Liver (tissue), 8 donors: ENCODE measurements at regions not wholly inside any gene's neighbourhood (a gene's known extent, or its start where the extent isn't known, plus 50 kb on each side); places are given as distances from the start of the nearest gene placed in this dataset.

Experiments
- DNase-seq: peaks from one replicate; pipeline ENCODE4 v3.0.0-alpha.2; 2017; ENCODE audit warnings: low spot score
- H3K27ac ChIP-seq, 2 donors: one replicate each; pipeline ENCODE4 v1.7.0; 2013; ENCODE audit warnings: inconsistent platforms in 2 of 2, low read length in 2 of 2, control low read depth in 1 of 2, low read depth in 1 of 2, mild to moderate bottlenecking in 1 of 2
- H3K27me3 ChIP-seq, 4 donors: one replicate each; pipeline versions ENCODE4 v1.6.1 to v1.7.0; 2013; ENCODE audit warnings: low read length in 3 of 4, inconsistent platforms in 1 of 4, mild to moderate bottlenecking in 1 of 4, moderate library complexity in 1 of 4; ENCODE audit not compliant: control insufficient read depth in 4 of 4, insufficient read depth in 4 of 4
- H3K36me3 ChIP-seq, 4 donors: one replicate each; pipeline versions ENCODE4 v1.6.1 to v1.7.0; 2013; ENCODE audit warnings: low read length in 3 of 4, mild to moderate bottlenecking in 3 of 4, low read depth in 1 of 4, moderate library complexity in 1 of 4; ENCODE audit not compliant: control insufficient read depth in 4 of 4, insufficient read depth in 3 of 4
- H3K4me1 ChIP-seq, 4 donors: one replicate each; pipeline versions ENCODE4 v1.6.1 to v1.7.0; 2013; ENCODE audit warnings: low read length in 3 of 4, mild to moderate bottlenecking in 3 of 4, moderate library complexity in 1 of 4; ENCODE audit not compliant: control insufficient read depth in 4 of 4, insufficient read depth in 4 of 4
- H3K4me3 ChIP-seq, 3 donors: one replicate each; pipeline versions ENCODE4 v1.6.1 to v1.7.0; 2013; ENCODE audit warnings: low read length in 3 of 3, control low read depth in 1 of 3, low read depth in 1 of 3, mild to moderate bottlenecking in 1 of 3
- H3K9ac ChIP-seq, 2 donors: one replicate each; pipeline ENCODE4 v1.7.0; 2013; ENCODE audit warnings: low read length in 2 of 2, mild to moderate bottlenecking in 2 of 2, moderate library complexity in 2 of 2, control low read depth in 1 of 2, low read depth in 1 of 2
- H3K9me3 ChIP-seq, 4 donors: one replicate each; pipeline versions ENCODE4 v1.6.1 to v1.7.0; 2013; ENCODE audit warnings: low read length in 3 of 4; ENCODE audit not compliant: control insufficient read depth in 4 of 4
- ATF3 ChIP-seq: IDR thresholded peaks from 2 replicates; pipeline ENCODE4 v1.6.1; 2016; ENCODE audit warnings: antibody characterized with exemption
- CTCF ChIP-seq: fragments of 150-350 bp; IDR thresholded peaks from 2 replicates; pipeline ENCODE4 v1.5.1; 2017; ENCODE audit warnings: improper control_type of control experiment, low read depth, low read length; ENCODE audit not compliant: missing input control
- EGR1 ChIP-seq, 2 donors: IDR thresholded peaks; 2 replicates each; pipeline ENCODE4 v1.6.1; 2016 to 2018; ENCODE audit warnings: antibody characterized with exemption in 2 of 2, low read depth in 2 of 2
- FOXA1 ChIP-seq: IDR thresholded peaks from 2 replicates; pipeline ENCODE4 v1.6.1; 2016; ENCODE audit warnings: antibody characterized with exemption
- FOXA2 ChIP-seq: IDR thresholded peaks from 2 replicates; pipeline ENCODE4 v1.6.1; 2016; ENCODE audit warnings: antibody characterized with exemption
- GABPA ChIP-seq, 2 donors: IDR thresholded peaks in 1 of 2; conservative IDR thresholded peaks in 1 of 2; 2 replicates each; pipeline ENCODE4 v1.6.1; 2016; ENCODE audit warnings: antibody characterized with exemption in 2 of 2, mild to moderate bottlenecking in 1 of 2, moderate library complexity in 1 of 2
- HNF4A ChIP-seq, 2 donors: conservative IDR thresholded peaks; 2 replicates each; pipeline ENCODE4 v1.6.1; 2016; ENCODE audit warnings: antibody characterized with exemption in 2 of 2, mild to moderate bottlenecking in 2 of 2
- HNF4G ChIP-seq: IDR thresholded peaks from 2 replicates; pipeline ENCODE4 v1.6.1; 2016; ENCODE audit warnings: antibody characterized with exemption
- JUND ChIP-seq, 2 donors: IDR thresholded peaks; 2 replicates each; pipeline ENCODE4 v1.6.1; 2016; ENCODE audit warnings: antibody characterized with exemption in 2 of 2
- MAX ChIP-seq: IDR thresholded peaks from 2 replicates; pipeline ENCODE4 v1.6.1; 2016; ENCODE audit warnings: antibody characterized with exemption
- NR2F2 ChIP-seq: IDR thresholded peaks from 2 replicates; pipeline ENCODE4 v1.6.1; 2016; ENCODE audit warnings: antibody characterized with exemption
- RAD21 ChIP-seq, 2 donors: IDR thresholded peaks; 2 replicates each; pipeline ENCODE4 v1.6.1; 2016; ENCODE audit warnings: antibody characterized with exemption in 2 of 2, mild to moderate bottlenecking in 2 of 2
- REST ChIP-seq: IDR thresholded peaks from 2 replicates; pipeline ENCODE4 v1.6.1; 2016; ENCODE audit warnings: antibody characterized with exemption, mild to moderate bottlenecking
- RXRA ChIP-seq, 2 donors: IDR thresholded peaks; 2 replicates each; pipeline ENCODE4 v1.6.1; 2017 to 2018; ENCODE audit warnings: antibody characterized with exemption in 2 of 2, mild to moderate bottlenecking in 1 of 2
- SP1 ChIP-seq: IDR thresholded peaks from 2 replicates; pipeline ENCODE4 v1.6.1; 2018; ENCODE audit warnings: antibody characterized with exemption, mild to moderate bottlenecking
- TAF1 ChIP-seq: conservative IDR thresholded peaks from 2 replicates; pipeline ENCODE4 v1.6.1; 2016; ENCODE audit warnings: antibody characterized with exemption, mild to moderate bottlenecking
- YY1 ChIP-seq: IDR thresholded peaks from 2 replicates; pipeline ENCODE4 v1.6.1; 2016; ENCODE audit warnings: antibody characterized with exemption, mild to moderate bottlenecking
- ZBTB33 ChIP-seq: IDR thresholded peaks from 2 replicates; pipeline ENCODE4 v1.6.1; 2016; ENCODE audit warnings: antibody characterized with exemption
- WGBS: extraction: QIAGEN DNeasy Blood & Tissue Kit; methylation state at CpG from one replicate; pipeline ENCODE4 v1.1.7; 2013; 5-methylcytosine and 5-hydroxymethylcytosine counted together
- donor health status: healthy.
- donor health status: healthy.
- donor health status: healthy.
- donor health status: healthy.
- donor health status: healthy.

- Histone ChIP-seq H3K27me3 (no peaks in the 10 kb centered on the region), H3K9me3 (no peaks in the 10 kb centered on the region), H3K9ac (no peak overlapping the region), H3K4me1 (peaks cover 0 to 10% (median 0%) of the 10 kb centered on the region in 4 donors), H3K36me3 (no peaks in the 10 kb centered on the region), H3K27ac (no peak overlapping the region), H3K4me3 (no peak overlapping the region)
- no peak for TF ChIP-seq GABPA (IDR thresholded peaks at IDR 0.05 in 1 of 2, conservative IDR thresholded peaks at IDR 0.05 in 1 of 2)
- no peak for TF ChIP-seq HNF4G
- no peak for TF ChIP-seq HNF4A (conservative IDR thresholded peaks at IDR 0.05)
- TF ChIP-seq ATF3: no peak
- no peak for TF ChIP-seq FOXA1
- no peak for TF ChIP-seq RXRA (IDR thresholded peaks at IDR 0.05)
- no peak for TF ChIP-seq NR2F2
- no peak for TF ChIP-seq MAX
- no peak for TF ChIP-seq FOXA2
- no peak for TF ChIP-seq CTCF
- no peak for TF ChIP-seq ZBTB33
- TF ChIP-seq TAF1: no peak
- no peak for TF ChIP-seq SP1
- no peak for TF ChIP-seq REST
- TF ChIP-seq RAD21 (IDR thresholded peaks at IDR 0.05): no peak
- no peak for TF ChIP-seq JUND (IDR thresholded peaks at IDR 0.05)
- no peak for TF ChIP-seq EGR1 (IDR thresholded peaks at IDR 0.05; ENCODE audit: low read depth in 2 of 2)
- no peak for TF ChIP-seq YY1
- 91% methylated on average over 2 of the region's 2 CpGs for WGBS
- no peak for DNase-seq
These were observed 230.0 kb downstream of the SNX13 start for GRCh38 chr7:17710312-17710711.

- DNase-seq: no peak
- H3K4me1 ChIP-seq: peaks cover 0 to 10% (median 0%) of the 10 kb centered on the region in 4 donors
- H3K9me3 ChIP-seq: no peaks in the 10 kb centered on the region
- no peaks in the 10 kb centered on the region for H3K27me3 ChIP-seq
- no peak overlapping the region for H3K4me3 ChIP-seq
- no peak overlapping the region for H3K9ac ChIP-seq
- whole genome bisulfite sequencing: 63% methylated on average over 1 of the region's 1 CpG
- H3K27ac ChIP-seq: no peak overlapping the region
- H3K36me3 ChIP-seq: no peaks in the 10 kb centered on the region
- TF ChIP-seq JUND (IDR thresholded peaks at IDR 0.05) (no peak), NR2F2 (no peak), MAX (no peak), REST (no peak), CTCF (no peak), ATF3 (no peak), EGR1 (IDR thresholded peaks at IDR 0.05; ENCODE audit: low read depth in 2 of 2) (no peak)
These were observed 226.7 kb downstream of the SNX13 start for GRCh38 chr7:17713584-17713983.
